SK-N-SH (cell line): ENCODE measurements at regions not wholly inside any gene's neighbourhood (a gene's known extent, or its start where the extent isn't known, plus 50 kb on each side); places are given as distances from the start of the nearest gene placed in this dataset.

Experiments
- CTCF ChIA-PET: fragments of 300-600, 350-600 bp; formaldehyde crosslinking; extraction: SDS; loops from one replicate; lab custom pipeline; 2021; lab: Yijun Ruan, JAX
- POLR2A ChIA-PET: fragments of 350-600 bp; sonication (Branson Sonifier 250); formaldehyde crosslinking; extraction: SDS; loops from one replicate; lab custom pipeline; 2020; ENCODE audit warnings: antibody characterized with exemption, inconsistent platforms; lab: Yijun Ruan, JAX
- DNase-seq: peaks from one replicate; pipeline ENCODE4 v3.0.0; 2012
- H2AFZ ChIP-seq: fragments of 200-600 bp; sonication (generic); 2 replicates; pipeline ENCODE4 v1.8.1; 2016; ENCODE audit warnings: antibody characterized with exemption, mild to moderate bottlenecking, low read depth
- H3F3A ChIP-seq: fragments of 200-600 bp; sonication (generic); replicated peaks from 2 replicates; pipeline ENCODE3; 2016; ENCODE audit warnings: antibody characterized with exemption, mild to moderate bottlenecking; ENCODE audit not compliant: insufficient read depth
- H3K27ac ChIP-seq, 2 experiments: fragments of 200-500 bp in 1 of 2; fragments of 200-600 bp in 1 of 2; sonication (Bioruptor generic) in 1 of 2; sonication (generic), shearing (Covaris generic) in 1 of 2; 2 replicates each; pipeline versions ENCODE4 v1.5.1 to v1.6.1; 2014 to 2016; ENCODE audit warnings: low read depth in 2 of 2, inconsistent platforms in 1 of 2, low read length in 1 of 2, mild to moderate bottlenecking in 1 of 2, mixed read lengths in 1 of 2
- H3K27me3 ChIP-seq: fragments of 200-600 bp; sonication (generic), shearing (Covaris generic); 2 replicates; pipeline ENCODE4 v1.6.1; 2016; ENCODE audit warnings: mixed run types; ENCODE audit not compliant: insufficient read depth
- H3K36me3 ChIP-seq, 2 experiments: fragments of 200-500 bp in 1 of 2; fragments of 200-600 bp in 1 of 2; sonication (Bioruptor generic) in 1 of 2; sonication (generic) in 1 of 2; replicated peaks in 1 of 2; 2 replicates each; pipeline versions ENCODE3 to v1.5.1; 2014 to 2016; ENCODE audit warnings: low read length in 1 of 2, mild to moderate bottlenecking in 1 of 2; ENCODE audit not compliant: insufficient read depth in 2 of 2, control insufficient read depth in 1 of 2
- H3K4me1 ChIP-seq, 2 experiments: fragments of 200-500 bp in 1 of 2; fragments of 200-600 bp in 1 of 2; sonication (Bioruptor generic) in 1 of 2; sonication (generic), shearing (Covaris generic) in 1 of 2; 2 replicates each; pipeline versions ENCODE4 v1.5.1 to v1.6.1; 2014 to 2016; ENCODE audit warnings: low read depth in 1 of 2, low read length in 1 of 2, mixed run types in 1 of 2; ENCODE audit not compliant: insufficient read depth in 2 of 2, control insufficient read depth in 1 of 2
- H3K4me2 ChIP-seq: fragments of 200-600 bp; sonication (generic), shearing (Covaris generic); 2 replicates; pipeline ENCODE4 v1.6.1; 2017; ENCODE audit warnings: mixed run types
- H3K4me3 ChIP-seq, 2 experiments: fragments of 200-500 bp in 1 of 2; fragments of 200-600 bp in 1 of 2; sonication (Bioruptor generic) in 1 of 2; sonication (generic), shearing (Covaris generic) in 1 of 2; 2 replicates each; pipeline versions ENCODE4 v1.5.1 to v1.8.1; 2014 to 2016; ENCODE audit warnings: low read depth in 2 of 2, inconsistent platforms in 1 of 2, low read length in 1 of 2, mild to moderate bottlenecking in 1 of 2, mixed read lengths in 1 of 2, moderate library complexity in 1 of 2
- H3K79me2 ChIP-seq: fragments of 200-600 bp; sonication (generic); 2 replicates; pipeline ENCODE4 v1.8.1; 2017; ENCODE audit warnings: mild to moderate bottlenecking; ENCODE audit not compliant: insufficient read depth
- H3K9ac ChIP-seq: fragments of 200-600 bp; sonication (generic); 2 replicates; pipeline ENCODE4 v1.6.1; 2017; ENCODE audit warnings: mixed run types
- H3K9me2 ChIP-seq: fragments of 200-600 bp; sonication (generic); 2 replicates; pipeline ENCODE4 v1.6.1; 2017; ENCODE audit warnings: mixed run types
- H3K9me3 ChIP-seq: fragments of 200-600 bp; sonication (generic); 2 replicates; pipeline ENCODE4 v1.6.1; 2017; ENCODE audit warnings: mixed run types, mild to moderate bottlenecking, moderate library complexity
- H4K20me1 ChIP-seq: fragments of 200-600 bp; sonication (generic); 2 replicates; pipeline ENCODE4 v1.6.1; 2017; ENCODE audit warnings: mild to moderate bottlenecking, mixed run types; ENCODE audit not compliant: insufficient read depth
- CTCF ChIP-seq: fragments of 200-600 bp; sonication (generic); IDR thresholded peaks from 2 replicates; pipeline ENCODE4 v1.6.1; 2017; ENCODE audit warnings: antibody characterized with exemption, mild to moderate bottlenecking, moderate library complexity
- ELF1 ChIP-seq: IDR thresholded peaks from 2 replicates; pipeline ENCODE4 v1.4.0; 2012
- EP300 ChIP-seq, 2 experiments: IDR thresholded peaks; 2 replicates each; pipeline versions ENCODE4 v1.4.0 to v1.6.1; 2012; ENCODE audit warnings: borderline replicate concordance in 1 of 2, low read depth in 1 of 2, low read length in 1 of 2
- EZH2phosphoT487 ChIP-seq: fragments of 200-600 bp; sonication (generic); IDR thresholded peaks from 2 replicates; pipeline ENCODE4 v1.6.1; 2017; ENCODE audit warnings: low read depth, mixed run types, mild to moderate bottlenecking, antibody characterized with exemption, moderate library complexity, borderline replicate concordance
- FOSL2 ChIP-seq: IDR thresholded peaks from 2 replicates; pipeline ENCODE4 v1.4.0; 2012; ENCODE audit warnings: low read depth, mild to moderate bottlenecking, moderate library complexity, borderline replicate concordance
- FOXJ3 ChIP-seq: sonication (generic); formaldehyde crosslinking; IDR thresholded peaks from 2 replicates; pipeline ENCODE4 v1.5.1; 2020; ENCODE audit warnings: mild to moderate bottlenecking, missing genetic modification reagents
- FOXM1 ChIP-seq: IDR thresholded peaks from 2 replicates; pipeline ENCODE4 v1.4.0; 2012; ENCODE audit warnings: low read depth, mild to moderate bottlenecking
- IRF3 ChIP-seq: fragments of 150-350 bp; IDR thresholded peaks from 2 replicates; pipeline ENCODE4 v1.6.1; 2016; ENCODE audit warnings: mild to moderate bottlenecking, low read depth, low read length
- MAX ChIP-seq: IDR thresholded peaks from 2 replicates; pipeline ENCODE4 v1.4.0; 2012; ENCODE audit warnings: low read depth
- PBX3 ChIP-seq: IDR thresholded peaks from 2 replicates; pipeline ENCODE4; 2012
- RAD21 ChIP-seq: IDR thresholded peaks from 2 replicates; pipeline ENCODE4 v1.6.1; 2012; ENCODE audit warnings: mild to moderate bottlenecking, low read length
- RFX5 ChIP-seq: IDR thresholded peaks from 2 replicates; pipeline ENCODE4 v1.6.1; 2012; ENCODE audit warnings: mild to moderate bottlenecking, improper control_type of control experiment, low read length
- SIN3A ChIP-seq: IDR thresholded peaks from 2 replicates; pipeline ENCODE4 v1.6.1; 2012; ENCODE audit warnings: low read depth, mild to moderate bottlenecking, low read length, moderate library complexity, borderline replicate concordance
- SMC3 ChIP-seq: IDR thresholded peaks from 2 replicates; pipeline ENCODE4 v1.6.1; 2012; ENCODE audit warnings: low read depth, low read length, improper control_type of control experiment
- TEAD4 ChIP-seq: IDR thresholded peaks from 2 replicates; pipeline ENCODE4 v1.4.0; 2012; ENCODE audit warnings: mild to moderate bottlenecking, borderline replicate concordance; ENCODE audit not compliant: insufficient read depth
- USF1 ChIP-seq: IDR thresholded peaks from 2 replicates; pipeline ENCODE4 v1.4.0; 2012; ENCODE audit warnings: low read depth, borderline replicate concordance
- ZBTB33 ChIP-seq: IDR thresholded peaks from 2 replicates; pipeline ENCODE4 v1.4.0; 2012; ENCODE audit warnings: low read depth, borderline replicate concordance
- WGBS: methylation state at CpG from one replicate; pipeline ENCODE4 v1.1.6; 2017; ENCODE audit warnings: low lambda C conversion rate; 5-methylcytosine and 5-hydroxymethylcytosine counted together

- ChIA-PET POLR2A (no interaction called here), CTCF (interaction anchor here (1.1 to 1.5 kb wide), 3 partner anchors 10 to 31 kb away, joined by 3 to 5 read pairs (median 4); no protein-coding TSS in a partner anchor)
- no peak for DNase-seq
- no peak for TF ChIP-seq EZH2phosphoT487
- TF ChIP-seq RAD21 = no peak
- no peak for TF ChIP-seq FOXM1
- no peak for TF ChIP-seq IRF3
- TF ChIP-seq FOSL2 = no peak
- no peak for TF ChIP-seq PBX3
- no peak for TF ChIP-seq FOXJ3 (CRISPR knock-in tag)
- TF ChIP-seq MAX = no peak
- TF ChIP-seq ZBTB33 = no peak
- no peak for TF ChIP-seq EP300 (IDR thresholded peaks at IDR 0.05; ENCODE audit: borderline replicate concordance in 1 of 2, low read depth in 1 of 2, low read length in 1 of 2)
- no peaks in the 10 kb centered on the region for H3K4me1 ChIP-seq
- no peak overlapping the region for H3K4me3 ChIP-seq
- H3K9me3 ChIP-seq = no peaks in the 10 kb centered on the region
- H3K4me2 ChIP-seq = no peak overlapping the region
- H3K27ac ChIP-seq = no peak overlapping the region
- WGBS = 7% methylated on average over 2 of the region's 2 CpGs
- H3K9ac ChIP-seq = no peak overlapping the region
- no peaks in the 10 kb centered on the region for H3K79me2 ChIP-seq
- no peaks in the 10 kb centered on the region for H3K36me3 ChIP-seq
- no peaks in the 10 kb centered on the region for H3K9me2 ChIP-seq
- no peak overlapping the region for H2AFZ ChIP-seq
- peaks cover 10% of the 10 kb centered on the region; the same call in 1 of the 2 replicates for H3K27me3 ChIP-seq
- H3F3A ChIP-seq = no peaks in the 10 kb centered on the region
- no peaks in the 10 kb centered on the region for H4K20me1 ChIP-seq
Measured at GRCh38 chr22:22986008-22986407, 84.3 kb upstream of the GNAZ start.

GRCh38 chr22:22986640-22987039, 83.7 kb upstream of the GNAZ start:
- no peak overlapping the region for H2AFZ ChIP-seq
- no peak overlapping the region for H3K4me3 ChIP-seq
- H3K79me2 ChIP-seq = no peaks in the 10 kb centered on the region
- H3F3A ChIP-seq = no peaks in the 10 kb centered on the region
- no peaks in the 10 kb centered on the region for H4K20me1 ChIP-seq
- ChIA-PET CTCF (interaction anchor here (1.1 to 1.5 kb wide), 3 partner anchors 11 to 31 kb away, joined by 3 to 5 read pairs (median 4); no protein-coding TSS in a partner anchor), POLR2A (no interaction called here)
- peaks cover 10% of the 10 kb centered on the region; the same call in 1 of the 2 replicates for H3K27me3 ChIP-seq
- DNase-seq = no peak
- H3K4me1 ChIP-seq = no peaks in the 10 kb centered on the region
- no peaks in the 10 kb centered on the region for H3K9me2 ChIP-seq
- H3K4me2 ChIP-seq = no peak overlapping the region
- no peak overlapping the region for H3K27ac ChIP-seq
- no peaks in the 10 kb centered on the region for H3K9me3 ChIP-seq
- no peaks in the 10 kb centered on the region for H3K36me3 ChIP-seq
- WGBS = 20% methylated on average over 3 of the region's 3 CpGs
- H3K9ac ChIP-seq = no peak overlapping the region
- TF ChIP-seq ELF1 = no peak
- no peak for TF ChIP-seq RAD21
- TF ChIP-seq CTCF = no peak
- TF ChIP-seq TEAD4 = no peak
- no peak for TF ChIP-seq MAX
- no peak for TF ChIP-seq IRF3
- no peak for TF ChIP-seq RFX5
- no peak for TF ChIP-seq SMC3
- TF ChIP-seq USF1 = no peak
- TF ChIP-seq FOXM1 = no peak
- no peak for TF ChIP-seq SIN3A
